ELR (cell line): ENCODE measurements at regions not wholly inside any gene's neighbourhood (a gene's known extent, or its start where the extent isn't known, plus 50 kb on each side); places are given as distances from the start of the nearest gene placed in this dataset.

Experiments used
- DNase-seq: peaks from one replicate; pipeline ENCODE4 v3.0.0-alpha.2; 2015; ENCODE audit warnings: low read depth

- no peak for DNase-seq
These were observed 133.1 kb downstream of the LRIG3 start for GRCh38 chr12:58787021-58787760.

- no peak for DNase-seq
These were observed 125.4 kb downstream of the LRIG3 start for GRCh38 chr12:58794859-58795258.

- DNase-seq, result no peak
These were observed 124.5 kb downstream of the LRIG3 start for GRCh38 chr12:58795825-58796224.

GRCh38 chr12:58801986-58802385, 118.3 kb downstream of the LRIG3 start:
- no peak for DNase-seq

- peak; percentile 51 for DNase-seq
These were observed 116.4 kb downstream of the LRIG3 start for GRCh38 chr12:58803908-58804307.

DNA sequence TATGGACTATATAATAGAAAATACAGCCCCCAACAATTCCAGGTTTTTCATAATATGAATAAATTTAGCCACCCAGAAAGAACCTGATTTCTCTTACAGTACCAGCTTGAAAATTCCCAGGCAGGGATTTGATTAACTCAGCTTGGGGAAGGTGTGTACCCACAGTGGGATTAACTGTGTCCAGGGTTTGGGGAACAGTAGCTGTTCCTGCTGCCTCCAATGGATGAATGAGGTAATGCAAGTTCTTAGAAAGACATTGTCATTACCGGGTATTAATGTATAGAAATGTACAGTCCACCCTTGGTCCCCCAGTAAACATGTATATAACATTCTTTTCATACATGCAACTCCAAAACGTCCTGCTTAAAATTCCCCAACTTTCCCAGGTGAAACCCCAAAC, 115.6 kb downstream of the LRIG3 start:
- DNase-seq, result peak; percentile 37

DNA sequence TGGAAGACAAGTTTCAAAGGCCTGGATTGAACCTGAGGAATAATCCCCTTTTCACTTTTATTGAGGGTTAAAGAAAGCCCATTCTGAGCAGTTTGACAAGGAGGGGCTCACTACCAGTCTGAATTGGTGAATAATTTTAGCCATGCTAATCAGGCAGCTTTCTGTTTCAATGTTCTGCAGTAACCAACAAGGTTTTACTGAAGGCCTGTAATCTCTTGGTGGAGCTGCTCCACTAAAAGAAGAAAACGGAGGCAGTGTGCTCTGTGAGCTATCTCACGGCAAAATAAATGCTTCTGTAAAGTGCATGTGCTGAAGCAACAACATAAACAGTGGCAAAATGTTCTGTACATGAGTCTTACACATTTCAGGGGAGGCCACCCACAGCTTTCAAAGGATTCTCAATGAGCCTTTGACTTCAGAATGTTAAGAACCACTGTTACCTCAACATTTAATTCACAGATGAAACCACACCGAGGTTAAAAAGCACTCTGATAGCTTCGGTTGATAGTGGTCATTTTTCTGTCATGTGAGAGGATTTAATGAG, 111.2 kb downstream of the LRIG3 start:
- DNase-seq, result no peak

- DNase-seq, result no peak
These were observed 109.0 kb downstream of the LRIG3 start for GRCh38 chr12:58811346-58811745.

GRCh38 chr12:58812214-58812613, 108.1 kb downstream of the LRIG3 start:
- DNase-seq, result no peak

DNA sequence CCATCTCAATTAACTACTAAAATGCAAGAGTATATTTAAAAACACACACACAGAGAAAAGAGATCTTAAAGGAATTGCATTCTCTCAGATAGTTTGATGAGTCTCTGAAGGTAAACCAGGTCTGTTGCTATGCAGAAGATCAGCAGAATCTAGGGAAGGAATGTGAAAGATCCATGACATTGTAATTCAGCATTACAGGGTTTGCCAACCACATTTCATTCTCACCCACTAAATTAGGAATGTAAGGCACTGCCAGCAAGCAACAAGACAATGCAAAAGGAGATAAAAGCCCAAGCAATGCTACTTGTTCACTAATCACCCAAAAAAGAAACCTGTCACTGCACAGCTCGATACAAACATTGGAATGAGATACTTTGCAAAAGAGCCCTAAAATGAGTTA, 106.3 kb downstream of the LRIG3 start:
- DNase-seq, result no peak

DNA sequence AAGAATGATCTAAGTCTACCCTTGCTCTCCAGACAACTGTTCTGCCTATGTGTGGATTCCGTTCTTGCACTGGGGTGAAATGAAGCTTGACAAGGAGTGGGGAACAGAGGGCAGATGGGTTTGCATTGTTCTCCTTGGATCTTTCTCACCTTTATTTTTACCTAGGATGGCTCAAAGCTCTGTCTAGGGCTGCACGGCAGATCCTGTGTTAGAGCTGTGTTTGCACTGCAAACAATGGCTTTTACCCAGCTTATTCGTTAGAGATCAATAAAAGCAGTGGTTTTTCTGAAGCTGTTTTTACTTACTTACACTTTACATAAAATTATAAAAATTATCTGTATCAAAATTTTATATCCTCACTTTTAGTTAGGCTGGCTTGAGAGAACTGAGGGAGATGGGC, 105.1 kb downstream of the LRIG3 start:
- no peak for DNase-seq

DNA sequence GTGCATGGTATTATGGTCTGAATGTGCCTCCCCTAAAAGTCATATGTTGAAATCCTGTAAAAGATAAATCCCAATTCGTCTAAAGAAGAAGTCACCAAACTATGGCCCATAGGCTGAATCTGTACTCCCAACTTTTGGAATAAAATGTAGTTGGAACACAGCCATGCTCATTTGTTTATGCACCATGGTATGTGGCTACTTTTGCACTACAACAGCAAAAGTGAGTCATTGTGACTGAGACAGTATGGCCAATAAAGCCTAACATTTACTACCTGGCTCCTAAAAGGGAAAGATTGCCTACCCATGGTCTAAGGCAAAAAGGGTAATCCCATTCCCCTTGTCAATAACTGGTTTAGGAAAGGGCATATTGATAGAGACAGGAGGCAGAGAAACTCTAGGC, 101.8 kb downstream of the LRIG3 start:
- DNase-seq, result peak; percentile 30

DNA sequence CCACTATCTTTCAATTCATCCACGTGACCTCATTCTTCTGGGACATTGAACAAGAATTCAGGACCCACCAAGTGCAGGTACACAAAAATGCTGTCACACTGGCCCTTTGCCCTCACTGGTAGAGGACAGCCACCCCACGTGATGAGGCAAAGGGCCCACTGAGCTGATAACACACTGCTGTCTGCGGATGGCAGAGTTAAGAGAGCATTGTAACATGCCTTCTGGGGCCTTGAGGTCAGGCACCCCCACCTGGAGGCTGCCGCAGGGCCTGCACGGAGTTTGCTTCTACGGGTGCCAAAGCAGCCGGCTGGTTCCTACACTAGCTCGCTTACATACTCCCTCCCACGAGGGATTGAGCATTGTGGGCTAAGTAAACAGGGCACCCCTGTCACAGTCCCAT, 101.0 kb downstream of the LRIG3 start:
- DNase-seq, result no peak

DNA sequence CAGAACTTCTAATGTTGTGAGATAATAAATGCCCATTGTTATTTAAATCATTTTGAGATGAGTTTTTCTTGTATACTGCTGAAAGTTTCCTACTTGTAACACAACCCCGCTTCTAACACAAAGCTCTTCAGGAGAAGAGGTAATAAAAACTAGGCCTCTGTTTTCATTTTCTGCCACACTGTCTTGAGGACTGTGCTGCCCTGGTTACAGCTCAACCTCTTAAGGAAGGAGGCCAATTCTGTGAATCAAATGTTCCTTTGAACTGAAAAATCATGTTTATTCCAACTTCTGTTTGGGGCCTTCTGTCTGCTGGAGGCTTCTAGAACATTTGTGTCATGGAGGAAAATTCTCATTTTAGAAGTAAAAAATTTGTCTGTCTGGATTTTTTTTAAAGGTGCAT, 100.3 kb downstream of the LRIG3 start:
- DNase-seq, result no peak
